Epithelial cell of prostate (primary cell): ENCODE measurements at regions not wholly inside any gene's neighbourhood (a gene's known extent, or its start where the extent isn't known, plus 50 kb on each side); places are given as distances from the start of the nearest gene placed in this dataset.

Source experiments
- DNase-seq: peaks from one replicate; pipeline ENCODE4 v3.0.0-alpha.2; 2011; ENCODE audit warnings: low read depth, low spot score
- H3K27ac ChIP-seq: fragments of 450-650 bp; 2 replicates; pipeline ENCODE4 v1.5.1; 2017; ENCODE audit warnings: mild to moderate bottlenecking

GRCh38 chr2:228273159-228273558 lies 91.7 kb upstream of the SPHKAP start:
- DNase-seq: no peak
- no peak overlapping the region for H3K27ac ChIP-seq

GRCh38 chr2:228269351-228269750 lies 87.9 kb upstream of the SPHKAP start:
- no peak overlapping the region for H3K27ac ChIP-seq
- no peak for DNase-seq

- no peak overlapping the region for H3K27ac ChIP-seq
- DNase-seq: no peak
Measured at GRCh38 chr2:228268756-228269155, 87.3 kb upstream of the SPHKAP start.

GRCh38 chr2:228268301-228268700 lies 86.8 kb upstream of the SPHKAP start:
- H3K27ac ChIP-seq: no peak overlapping the region
- DNase-seq: no peak

GRCh38 chr2:228263156-228263555 lies 81.7 kb upstream of the SPHKAP start:
- DNase-seq: no peak
- no peak overlapping the region for H3K27ac ChIP-seq

- H3K27ac ChIP-seq: no peak overlapping the region
- no peak for DNase-seq
Measured at GRCh38 chr2:228261546-228261945, 80.1 kb upstream of the SPHKAP start.

- H3K27ac ChIP-seq: no peak overlapping the region
- DNase-seq: no peak
Measured at GRCh38 chr2:228257379-228257778, 75.9 kb upstream of the SPHKAP start.

GRCh38 chr2:228253752-228254151 lies 72.3 kb upstream of the SPHKAP start:
- DNase-seq: no peak
- no peak overlapping the region for H3K27ac ChIP-seq

GRCh38 chr2:228247335-228247734 lies 65.8 kb upstream of the SPHKAP start:
- no peak for DNase-seq
- no peak overlapping the region for H3K27ac ChIP-seq

GRCh38 chr2:228245601-228246000 lies 64.1 kb upstream of the SPHKAP start:
- DNase-seq: no peak
- H3K27ac ChIP-seq: no peak overlapping the region

- DNase-seq: no peak
- H3K27ac ChIP-seq: no peak overlapping the region
Measured at GRCh38 chr2:228242591-228242990, 61.1 kb upstream of the SPHKAP start.

- H3K27ac ChIP-seq: no peak overlapping the region
- DNase-seq: no peak
Measured at GRCh38 chr2:228239907-228240561, 58.5 kb upstream of the SPHKAP start.

GRCh38 chr2:228239207-228239906 lies 57.9 kb upstream of the SPHKAP start:
- no peak for DNase-seq
- no peak overlapping the region for H3K27ac ChIP-seq
